Adrenal gland (tissue), 5 donors: ENCODE measurements at regions not wholly inside any gene's neighbourhood (a gene's known extent, or its start where the extent isn't known, plus 50 kb on each side); places are given as distances from the start of the nearest gene placed in this dataset.

ENCODE experiments used
- CTCF ChIP-seq, 6 experiments: fragments of 450-650 bp in 4 of 6; fragments of 200-600 bp in 2 of 6; sonication (generic) in 1 of 6; IDR thresholded peaks; 1 replicate in 5 of 6; 2 replicates in 1 of 6; pipeline versions ENCODE4 v1.5.1 to v1.8.0; 2016 to 2021; ENCODE audit warnings: antibody characterized with exemption in 6 of 6, mild to moderate bottlenecking in 2 of 6, moderate library complexity in 1 of 6
- POLR2A ChIP-seq, 2 donors: fragments of 450-650 bp; IDR thresholded peaks; one replicate each; pipeline ENCODE4 v1.6.1; 2017; ENCODE audit warnings: antibody characterized with exemption in 2 of 2, mild to moderate bottlenecking in 2 of 2, moderate library complexity in 1 of 2
- donor health status: DM: no; HTN: no; CAD: no.

DNA sequence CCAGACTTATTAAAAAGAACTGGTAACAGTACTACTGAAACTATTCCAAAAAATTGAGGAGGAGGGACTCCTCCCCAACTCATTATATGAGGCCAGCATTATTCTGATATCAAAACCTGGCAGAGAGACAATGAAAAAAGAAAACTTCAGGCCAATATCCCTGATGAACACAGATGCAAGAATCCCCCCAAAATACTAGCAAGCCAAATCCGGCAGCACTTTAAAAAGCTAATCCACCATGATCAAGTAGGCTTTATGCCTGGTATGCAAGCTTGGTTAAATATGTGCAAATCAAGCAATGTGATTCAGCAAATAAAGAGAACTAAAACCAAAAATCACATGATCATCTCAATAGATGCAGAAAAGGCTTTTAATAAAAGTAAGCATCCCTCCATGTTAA, 2271.0 kb upstream of the C9orf72 start:
- TF ChIP-seq POLR2A (IDR thresholded peaks at IDR 0.05): no peak
- no peak for TF ChIP-seq CTCF (IDR thresholded peaks at IDR 0.05)
